Kidney (tissue), 13 donors: ENCODE measurements at regions not wholly inside any gene's neighbourhood (a gene's known extent, or its start where the extent isn't known, plus 50 kb on each side); places are given as distances from the start of the nearest gene placed in this dataset.
A peak's percentile ranks its signal among the peaks of the same experiment; 100 is the strongest.

ENCODE experiments used
- DNase-seq, 5 donors: peaks; one replicate each; pipeline ENCODE4 v3.0.0-alpha.2; 2013 to 2020
- FAIRE-seq: peaks from 2 replicates; lab custom pipeline; 2012; peaks lifted over from hg19 to GRCh38; lab: Jason Lieb, UNC
- H3K27ac ChIP-seq, 2 donors: one replicate each; pipeline ENCODE4 v1.7.0; 2013; ENCODE audit warnings: low read depth in 2 of 2, low read length in 2 of 2, inconsistent platforms in 1 of 2
- H3K27me3 ChIP-seq: one replicate; pipeline ENCODE4 v1.7.1; 2013; ENCODE audit warnings: low read length, inconsistent platforms; ENCODE audit not compliant: control insufficient read depth, insufficient read depth
- H3K36me3 ChIP-seq, 3 donors: one replicate each; pipeline versions ENCODE4 v1.7.0 to v1.7.1; 2013; ENCODE audit warnings: low read length in 3 of 3, control low read depth in 1 of 3, inconsistent platforms in 1 of 3; ENCODE audit not compliant: insufficient read depth in 3 of 3, control insufficient read depth in 2 of 3
- H3K4me1 ChIP-seq, 3 donors: one replicate each; pipeline versions ENCODE4 v1.7.0 to v1.7.1; 2013; ENCODE audit warnings: low read length in 3 of 3, inconsistent platforms in 1 of 3, low read depth in 1 of 3; ENCODE audit not compliant: control insufficient read depth in 2 of 3, insufficient read depth in 2 of 3
- H3K4me3 ChIP-seq, 3 donors: one replicate each; pipeline versions ENCODE4 v1.7.0 to v1.8.1; 2013; ENCODE audit warnings: low read length in 3 of 3, control low read depth in 1 of 3, inconsistent platforms in 1 of 3
- H3K9ac ChIP-seq, 3 donors: one replicate each; pipeline versions ENCODE4 v1.7.0 to v1.7.1; 2013; ENCODE audit warnings: low read length in 3 of 3, control low read depth in 1 of 3, inconsistent platforms in 1 of 3
- H3K9me3 ChIP-seq, 3 donors: one replicate each; pipeline versions ENCODE4 v1.7.0 to v1.7.1; 2013; ENCODE audit warnings: low read length in 3 of 3, control low read depth in 1 of 3, inconsistent platforms in 1 of 3; ENCODE audit not compliant: control insufficient read depth in 2 of 3, insufficient read depth in 1 of 3
- intact Hi-C: fragments of 100-400 bp; cut with DNase I; formaldehyde crosslinking; loops from one replicate; pipeline ENCODE4 v1.11.1; 2022
- TF ChIP-seq, protein P1 (sequence below): IDR thresholded peaks from 3 replicates; pipeline ENCODE4 v1.5.1; 2012; ENCODE audit warnings: mild to moderate bottlenecking, moderate library complexity, borderline replicate concordance; ENCODE audit not compliant: insufficient read depth; ENCODE audit errors: extremely low read depth
- donor health status: control.
- donor health status: control.
- donor health status: control.
- donor health status: control.
- donor health status: control.
- donor health status: DM: yes; HTN: yes; CAD: no.
- donor health status: Normal renal cell carcinoma (clear cell type).

DNA sequence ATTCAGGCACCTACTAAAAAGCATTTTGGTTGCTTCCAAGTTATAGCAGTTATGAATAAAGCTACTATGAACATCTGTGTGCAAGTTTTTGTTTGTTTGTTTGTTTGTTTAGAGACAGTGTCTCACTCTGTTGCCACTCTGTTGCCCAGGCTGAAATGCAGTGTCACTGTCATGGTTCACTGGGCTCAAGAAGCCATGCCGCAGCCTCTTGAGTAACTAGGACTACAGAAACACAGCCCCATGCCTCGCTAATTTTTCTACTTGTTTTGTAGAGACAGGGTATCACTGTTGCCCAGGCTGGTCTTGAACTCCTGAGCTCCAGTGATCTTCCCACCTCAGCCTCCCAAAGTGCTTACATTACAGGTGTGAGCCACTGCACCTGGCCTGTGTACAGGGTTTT lies 795.9 kb downstream of the EPHA7 start:
- Histone ChIP-seq H3K4me3 (no peak overlapping the region), H3K36me3 (no peaks in the 10 kb centered on the region), H3K9me3 (no peaks in the 10 kb centered on the region), H3K9ac (no peak overlapping the region), H3K4me1 (no peaks in the 10 kb centered on the region), H3K27ac (no peak overlapping the region), H3K27me3 (no peaks in the 10 kb centered on the region)
- TF ChIP-seq, protein P1, sequence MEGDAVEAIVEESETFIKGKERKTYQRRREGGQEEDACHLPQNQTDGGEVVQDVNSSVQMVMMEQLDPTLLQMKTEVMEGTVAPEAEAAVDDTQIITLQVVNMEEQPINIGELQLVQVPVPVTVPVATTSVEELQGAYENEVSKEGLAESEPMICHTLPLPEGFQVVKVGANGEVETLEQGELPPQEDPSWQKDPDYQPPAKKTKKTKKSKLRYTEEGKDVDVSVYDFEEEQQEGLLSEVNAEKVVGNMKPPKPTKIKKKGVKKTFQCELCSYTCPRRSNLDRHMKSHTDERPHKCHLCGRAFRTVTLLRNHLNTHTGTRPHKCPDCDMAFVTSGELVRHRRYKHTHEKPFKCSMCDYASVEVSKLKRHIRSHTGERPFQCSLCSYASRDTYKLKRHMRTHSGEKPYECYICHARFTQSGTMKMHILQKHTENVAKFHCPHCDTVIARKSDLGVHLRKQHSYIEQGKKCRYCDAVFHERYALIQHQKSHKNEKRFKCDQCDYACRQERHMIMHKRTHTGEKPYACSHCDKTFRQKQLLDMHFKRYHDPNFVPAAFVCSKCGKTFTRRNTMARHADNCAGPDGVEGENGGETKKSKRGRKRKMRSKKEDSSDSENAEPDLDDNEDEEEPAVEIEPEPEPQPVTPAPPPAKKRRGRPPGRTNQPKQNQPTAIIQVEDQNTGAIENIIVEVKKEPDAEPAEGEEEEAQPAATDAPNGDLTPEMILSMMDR, result no peak
- intact Hi-C loops, result no loop called here
- DNase-seq (peak in 3 of 5 donors; percentile 16 to 32 (median 21)), FAIRE-seq (no peak)

DNA sequence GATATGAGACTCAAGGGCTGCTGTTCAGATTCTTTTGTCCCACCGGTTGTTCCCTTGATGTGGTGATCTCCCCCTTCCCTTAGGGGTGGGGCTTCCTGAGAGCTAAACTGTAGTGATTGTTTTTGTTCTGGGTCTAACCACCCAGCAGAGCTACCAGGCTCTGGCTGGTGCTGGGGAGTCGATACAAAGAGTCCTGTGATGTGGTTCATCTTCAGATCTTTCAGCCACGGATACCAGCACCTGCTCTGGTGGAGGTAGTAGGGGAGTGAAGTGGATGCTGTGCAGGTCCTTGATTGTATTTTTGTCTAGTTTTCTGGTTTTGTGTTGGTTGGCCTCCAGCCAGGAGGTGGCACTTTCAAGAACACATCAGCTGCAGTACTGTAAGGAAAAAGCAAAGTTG lies 801.6 kb downstream of the EPHA7 start:
- no peak overlapping the region for H3K27ac ChIP-seq
- H3K9ac ChIP-seq, result no peak overlapping the region
- DNase-seq (no peak), FAIRE-seq (no peak)
- H3K36me3 ChIP-seq, result no peaks in the 10 kb centered on the region
- intact Hi-C loops, result no loop called here
- no peaks in the 10 kb centered on the region for H3K4me1 ChIP-seq
- no peak overlapping the region for H3K4me3 ChIP-seq
- TF ChIP-seq, protein P1, result no peak
- H3K9me3 ChIP-seq, result peaks cover 0 to 2% (median 0%) of the 10 kb centered on the region in 3 donors
- no peaks in the 10 kb centered on the region for H3K27me3 ChIP-seq

- no peak overlapping the region for H3K4me3 ChIP-seq
- no peak for DNase-seq
- no peaks in the 10 kb centered on the region for H3K9me3 ChIP-seq
- TF ChIP-seq, protein P1, result no peak
- FAIRE-seq, result no peak
- no peak overlapping the region for H3K9ac ChIP-seq
- intact Hi-C loops, result no loop called here
- no peaks in the 10 kb centered on the region for H3K4me1 ChIP-seq
- no peaks in the 10 kb centered on the region for H3K36me3 ChIP-seq
- H3K27ac ChIP-seq, result no peak overlapping the region
- no peaks in the 10 kb centered on the region for H3K27me3 ChIP-seq
These were observed 810.6 kb downstream of the EPHA7 start for GRCh38 chr6:92608751-92609150.

DNA sequence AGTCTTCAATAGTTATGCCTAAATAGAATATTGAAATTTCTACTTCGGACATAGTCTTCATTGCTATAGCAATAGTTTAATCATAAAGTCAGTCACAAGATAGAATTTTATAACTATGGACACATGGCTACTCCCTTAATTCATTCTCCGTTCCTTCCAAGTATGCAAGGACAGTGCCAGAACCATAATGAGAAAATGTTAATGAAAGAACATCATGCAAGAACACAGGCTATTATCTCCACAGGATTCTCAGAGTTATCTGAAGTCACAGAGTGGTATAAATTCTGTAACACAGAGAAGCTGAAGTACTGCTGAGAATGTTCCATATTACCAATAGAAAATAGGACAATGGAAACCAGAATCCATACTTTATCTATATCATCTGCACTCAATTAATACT lies 826.2 kb downstream of the EPHA7 start:
- no peak overlapping the region for H3K4me3 ChIP-seq
- no peaks in the 10 kb centered on the region for H3K9me3 ChIP-seq
- H3K9ac ChIP-seq, result no peak overlapping the region
- no peaks in the 10 kb centered on the region for H3K4me1 ChIP-seq
- H3K27me3 ChIP-seq, result no peaks in the 10 kb centered on the region
- FAIRE-seq (no peak), DNase-seq (no peak)
- no peaks in the 10 kb centered on the region for H3K36me3 ChIP-seq
- H3K27ac ChIP-seq, result no peak overlapping the region
- intact Hi-C loops, result no loop called here
- TF ChIP-seq, protein P1, result no peak
